ENCODE measurements at regions not wholly inside any gene's neighbourhood (a gene's known extent, or its start where the extent isn't known, plus 50 kb on each side); places are given as distances from the start of the nearest gene placed in this dataset.

- H3K36me3 ChIP-seq, result no peaks in the 10 kb centered on the region
- H3K27me3 ChIP-seq, result no peaks in the 10 kb centered on the region
- no peak for TF ChIP-seq CTCF (IDR thresholded peaks at IDR 0.05; ENCODE audit: low read depth, low read length)
- no peak overlapping the region for H3K4me3 ChIP-seq
- DNase-seq (ENCODE audit: low read depth in 1 of 2, low spot score in 1 of 2), result no peak
- H3K9me3 ChIP-seq (ENCODE audit: low read depth), result no peaks in the 10 kb centered on the region
- no peak overlapping the region for H3K27ac ChIP-seq
- H3K4me1 ChIP-seq (ENCODE audit: low read depth), result no peaks in the 10 kb centered on the region
Measured at GRCh38 chr6:33933101-33933500, 129.3 kb upstream of the MLN start.

- TF ChIP-seq CTCF (IDR thresholded peaks at IDR 0.05; ENCODE audit: low read depth, low read length), result no peak
- Histone ChIP-seq H3K27me3 (no peaks in the 10 kb centered on the region), H3K9me3 (ENCODE audit: low read depth) (no peaks in the 10 kb centered on the region), H3K4me1 (ENCODE audit: low read depth) (no peaks in the 10 kb centered on the region), H3K36me3 (no peaks in the 10 kb centered on the region), H3K4me3 (no peak overlapping the region), H3K27ac (no peak overlapping the region)
- DNase-seq (ENCODE audit: low read depth in 1 of 2, low spot score in 1 of 2), result no peak
Measured at GRCh38 chr6:33931799-33932198, 128.0 kb upstream of the MLN start.

GRCh38 chr6:33929575-33930288 is 125.9 kb upstream of the MLN start:
- H3K27me3 ChIP-seq, result no peaks in the 10 kb centered on the region
- no peak overlapping the region for H3K4me3 ChIP-seq
- H3K27ac ChIP-seq, result no peak overlapping the region
- no peaks in the 10 kb centered on the region for H3K4me1 ChIP-seq (ENCODE audit: low read depth)
- no peaks in the 10 kb centered on the region for H3K9me3 ChIP-seq (ENCODE audit: low read depth)
- no peak for DNase-seq (ENCODE audit: low read depth in 1 of 2, low spot score in 1 of 2)
- no peaks in the 10 kb centered on the region for H3K36me3 ChIP-seq
- TF ChIP-seq CTCF (IDR thresholded peaks at IDR 0.05; ENCODE audit: low read depth, low read length), result no peak

- H3K27me3 ChIP-seq, result no peaks in the 10 kb centered on the region
- H3K4me1 ChIP-seq (ENCODE audit: low read depth), result no peaks in the 10 kb centered on the region
- H3K36me3 ChIP-seq, result no peaks in the 10 kb centered on the region
- peak in 1 of 2 donors; percentile 30 for DNase-seq (ENCODE audit: low read depth in 1 of 2, low spot score in 1 of 2)
- H3K4me3 ChIP-seq, result no peak overlapping the region
- no peaks in the 10 kb centered on the region for H3K9me3 ChIP-seq (ENCODE audit: low read depth)
- no peak overlapping the region for H3K27ac ChIP-seq
- TF ChIP-seq CTCF (IDR thresholded peaks at IDR 0.05; ENCODE audit: low read depth, low read length), result no peak
Measured at GRCh38 chr6:33927616-33928015, 123.8 kb upstream of the MLN start.

GRCh38 chr6:33927112-33927511 is 123.3 kb upstream of the MLN start:
- Histone ChIP-seq H3K4me1 (ENCODE audit: low read depth) (no peaks in the 10 kb centered on the region), H3K4me3 (no peak overlapping the region), H3K36me3 (no peaks in the 10 kb centered on the region), H3K9me3 (ENCODE audit: low read depth) (no peaks in the 10 kb centered on the region), H3K27me3 (no peaks in the 10 kb centered on the region), H3K27ac (no peak overlapping the region)
- no peak for TF ChIP-seq CTCF (IDR thresholded peaks at IDR 0.05; ENCODE audit: low read depth, low read length)
- DNase-seq (ENCODE audit: low read depth in 1 of 2, low spot score in 1 of 2), result no peak
